GM21529 (cell line): ENCODE measurements at regions not wholly inside any gene's neighbourhood (a gene's known extent, or its start where the extent isn't known, plus 50 kb on each side); places are given as distances from the start of the nearest gene placed in this dataset.
"Not testable (repeated sequence)": the region's sequence is repeated elsewhere in the genome, so short reads cannot be mapped to it uniquely, and the experiment has no call there.

Experiments
- ATAC-seq: cut with Tn5 transposase; IDR thresholded peaks from one replicate; pipeline ENCODE4 v1.9.1; 2021; ENCODE audit not compliant: unreplicated experiment

GRCh38 chr17:68135141-68135887 is 99.8 kb downstream of the KPNA2 start:
- no peak for ATAC-seq

- no peak for ATAC-seq
Observed at GRCh38 chr17:68141050-68141449, 105.5 kb downstream of the KPNA2 start.

- no peak for ATAC-seq
Observed at GRCh38 chr17:68142595-68142994, 105.2 kb upstream of the AMZ2 start.

- ATAC-seq: no peak
Observed at GRCh38 chr17:68143425-68143824, 104.4 kb upstream of the AMZ2 start.

- ATAC-seq: no peak
Observed at GRCh38 chr17:68145088-68145487, 102.8 kb upstream of the AMZ2 start.

- no peak for ATAC-seq
Observed at GRCh38 chr17:68148936-68149335, 98.9 kb upstream of the AMZ2 start.

GRCh38 chr17:68152161-68152571 is 95.7 kb upstream of the AMZ2 start:
- no peak for ATAC-seq

- no peak for ATAC-seq
Observed at GRCh38 chr17:68155692-68156091, 92.2 kb upstream of the AMZ2 start.

GRCh38 chr17:68161644-68162428 is 86.0 kb upstream of the AMZ2 start:
- ATAC-seq: no peak

GRCh38 chr17:68168273-68169164 is 79.3 kb upstream of the AMZ2 start:
- ATAC-seq: not testable (repeated sequence)

- not testable (repeated sequence) for ATAC-seq
Observed at GRCh38 chr17:68169165-68169821, 78.5 kb upstream of the AMZ2 start.

- no peak for ATAC-seq
Observed at GRCh38 chr17:68169840-68170239, 78.0 kb upstream of the AMZ2 start.

GRCh38 chr17:68170246-68170645 is 77.6 kb upstream of the AMZ2 start:
- no peak for ATAC-seq

- ATAC-seq: peak; percentile 75
Observed at GRCh38 chr17:68172461-68172954, 75.3 kb upstream of the AMZ2 start.

- no peak for ATAC-seq
Observed at GRCh38 chr17:68175416-68175815, 72.4 kb upstream of the AMZ2 start.

GRCh38 chr17:68175905-68176304 is 71.9 kb upstream of the AMZ2 start:
- ATAC-seq: no peak

GRCh38 chr17:68176718-68177117 is 71.1 kb upstream of the AMZ2 start:
- ATAC-seq: no peak

- no peak for ATAC-seq
Observed at GRCh38 chr17:68178831-68179230, 69.0 kb upstream of the AMZ2 start.

- ATAC-seq: no peak
Observed at GRCh38 chr17:68179236-68179925, 68.5 kb upstream of the AMZ2 start.

GRCh38 chr17:68179926-68180285 is 67.9 kb upstream of the AMZ2 start:
- ATAC-seq: no peak
